ENCODE measurements at regions not wholly inside any gene's neighbourhood (a gene's known extent, or its start where the extent isn't known, plus 50 kb on each side); places are given as distances from the start of the nearest gene placed in this dataset.

DNA sequence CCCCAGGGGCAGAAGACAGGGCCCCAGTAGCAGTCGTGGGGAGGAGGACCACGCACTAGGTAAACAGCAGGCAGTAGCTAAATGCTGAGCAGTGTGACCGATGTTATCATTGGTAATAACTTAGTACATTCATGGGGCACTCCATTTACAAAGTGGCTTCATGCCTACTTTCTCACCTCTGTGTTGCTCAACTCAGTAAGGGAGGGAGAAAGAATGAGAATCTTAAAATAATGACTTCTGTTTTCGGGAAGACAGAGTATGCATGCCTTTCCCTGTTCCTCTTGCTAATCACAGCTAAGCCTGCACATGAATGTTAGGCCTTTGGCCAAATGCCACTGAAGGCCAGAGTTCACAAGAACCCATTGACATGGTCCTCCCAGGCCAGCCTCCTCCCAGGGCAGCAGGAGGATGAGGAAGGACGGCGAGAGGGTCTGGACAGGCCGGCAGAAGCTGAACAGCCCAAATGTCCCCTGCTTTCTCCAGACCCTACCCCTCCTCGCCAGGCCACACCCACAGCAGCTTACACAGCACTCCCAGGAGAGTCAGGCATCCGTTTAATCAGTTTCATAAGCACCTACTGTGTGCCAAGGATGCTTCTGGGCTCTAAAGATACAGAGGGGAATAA lies 183.4 kb downstream of the ANKRD60 start:
- intact Hi-C loops (cut with micrococcal nuclease): no loop called here
- no peak for DNase-seq
- TF ChIP-seq, protein P1, sequence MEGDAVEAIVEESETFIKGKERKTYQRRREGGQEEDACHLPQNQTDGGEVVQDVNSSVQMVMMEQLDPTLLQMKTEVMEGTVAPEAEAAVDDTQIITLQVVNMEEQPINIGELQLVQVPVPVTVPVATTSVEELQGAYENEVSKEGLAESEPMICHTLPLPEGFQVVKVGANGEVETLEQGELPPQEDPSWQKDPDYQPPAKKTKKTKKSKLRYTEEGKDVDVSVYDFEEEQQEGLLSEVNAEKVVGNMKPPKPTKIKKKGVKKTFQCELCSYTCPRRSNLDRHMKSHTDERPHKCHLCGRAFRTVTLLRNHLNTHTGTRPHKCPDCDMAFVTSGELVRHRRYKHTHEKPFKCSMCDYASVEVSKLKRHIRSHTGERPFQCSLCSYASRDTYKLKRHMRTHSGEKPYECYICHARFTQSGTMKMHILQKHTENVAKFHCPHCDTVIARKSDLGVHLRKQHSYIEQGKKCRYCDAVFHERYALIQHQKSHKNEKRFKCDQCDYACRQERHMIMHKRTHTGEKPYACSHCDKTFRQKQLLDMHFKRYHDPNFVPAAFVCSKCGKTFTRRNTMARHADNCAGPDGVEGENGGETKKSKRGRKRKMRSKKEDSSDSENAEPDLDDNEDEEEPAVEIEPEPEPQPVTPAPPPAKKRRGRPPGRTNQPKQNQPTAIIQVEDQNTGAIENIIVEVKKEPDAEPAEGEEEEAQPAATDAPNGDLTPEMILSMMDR (IDR thresholded peaks at IDR 0.05; ENCODE audit: borderline replicate concordance): no peak

DNA sequence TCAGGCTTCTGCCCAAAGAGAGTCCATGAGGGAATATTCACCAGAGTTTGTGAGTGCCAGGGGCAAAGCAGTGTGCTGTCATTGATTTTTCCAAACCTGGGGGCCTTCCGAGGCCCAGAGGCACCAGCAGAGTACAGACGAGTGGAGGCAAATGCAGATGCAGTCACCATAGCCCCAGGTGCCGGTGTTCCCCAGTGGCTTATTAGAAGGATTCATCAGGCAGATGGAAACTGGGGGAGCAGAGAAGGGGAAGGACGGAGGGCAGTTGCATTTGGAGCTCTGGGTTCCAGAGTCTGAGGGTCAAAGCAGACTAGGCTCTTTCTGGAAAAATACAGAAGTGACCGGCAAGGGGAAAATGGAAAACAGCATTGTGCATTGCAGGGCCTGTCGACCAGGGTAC lies 184.2 kb downstream of the ANKRD60 start:
- H3K36me3 ChIP-seq: no peaks in the 10 kb centered on the region
- TF ChIP-seq, protein P1 (IDR thresholded peaks at IDR 0.05; ENCODE audit: borderline replicate concordance): no peak
- no peak overlapping the region for H3K4me3 ChIP-seq
- H3K9me3 ChIP-seq (replicated peaks): no peaks in the 10 kb centered on the region
- H3K27ac ChIP-seq (replicated peaks): no peak overlapping the region
- peaks cover 16% of the 10 kb centered on the region for H3K27me3 ChIP-seq (ENCODE audit: low read depth)
- peaks cover 5% of the 10 kb centered on the region for H3K4me1 ChIP-seq
- no peak for DNase-seq
- intact Hi-C loops (cut with micrococcal nuclease): no loop called here

More for the DNA sequence above, 183.4 kb downstream of the ANKRD60 start:
- H3K27me3 ChIP-seq (ENCODE audit: low read depth): peaks cover 15% of the 10 kb centered on the region
- no peak overlapping the region for H3K27ac ChIP-seq (replicated peaks)
- no peaks in the 10 kb centered on the region for H3K36me3 ChIP-seq
- H3K9me3 ChIP-seq (replicated peaks): no peaks in the 10 kb centered on the region
- H3K4me1 ChIP-seq: peaks cover 5% of the 10 kb centered on the region
- no peak overlapping the region for H3K4me3 ChIP-seq

DNA sequence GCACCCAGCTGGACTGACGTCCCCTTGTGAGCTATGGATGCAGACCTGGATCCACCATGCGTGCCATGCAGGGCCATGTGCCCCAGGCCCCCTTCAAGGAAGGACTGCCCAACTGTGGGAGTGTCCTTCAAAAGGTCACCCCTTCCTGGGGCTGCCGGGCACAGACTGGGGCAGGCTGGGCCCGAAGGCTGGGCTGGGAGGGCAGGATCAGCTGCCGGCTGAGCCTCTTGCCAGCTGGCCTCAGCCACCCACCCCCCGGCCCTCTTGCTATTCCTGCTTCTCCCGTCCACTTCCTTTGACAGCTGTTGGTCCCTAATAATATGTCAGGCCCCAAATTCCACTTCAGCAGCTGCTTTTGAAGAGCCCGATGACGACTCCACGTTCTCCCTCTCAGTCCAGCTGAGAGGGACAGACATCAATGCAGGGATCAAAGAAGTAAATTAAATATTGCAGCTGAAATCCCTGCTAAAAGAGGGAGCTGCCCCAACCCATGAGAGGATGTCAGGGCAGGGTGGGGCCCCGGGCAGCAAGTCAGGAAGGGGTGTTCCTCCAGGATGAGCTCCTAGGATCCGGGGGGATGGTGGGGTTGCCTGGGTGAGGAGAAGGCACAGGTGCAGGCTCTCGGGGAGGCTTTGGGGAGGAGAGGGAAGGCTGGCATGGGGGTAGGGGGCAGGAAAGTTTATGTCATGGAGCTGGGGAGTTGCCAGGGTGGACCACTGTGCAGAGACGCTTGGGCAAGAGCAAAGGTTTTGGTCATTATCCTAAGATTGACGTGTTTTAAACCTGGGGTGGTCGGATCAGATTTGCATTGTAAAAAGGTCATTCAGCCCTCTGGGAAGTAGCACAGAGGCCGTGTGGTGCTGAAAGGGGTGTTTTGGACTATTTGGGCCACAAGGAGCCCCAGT lies 185.0 kb downstream of the ANKRD60 start:
- Histone ChIP-seq H3K27ac (replicated peaks) (no peak overlapping the region), H3K4me1 (peaks cover 5% of the 10 kb centered on the region), H3K9me3 (replicated peaks) (no peaks in the 10 kb centered on the region), H3K4me3 (no peak overlapping the region), H3K36me3 (no peaks in the 10 kb centered on the region), H3K27me3 (ENCODE audit: low read depth) (peaks cover 24% of the 10 kb centered on the region)
- intact Hi-C loops (cut with micrococcal nuclease): no loop called here
- TF ChIP-seq, protein P1 (IDR thresholded peaks at IDR 0.05; ENCODE audit: borderline replicate concordance): no peak
- DNase-seq: no peak

DNA sequence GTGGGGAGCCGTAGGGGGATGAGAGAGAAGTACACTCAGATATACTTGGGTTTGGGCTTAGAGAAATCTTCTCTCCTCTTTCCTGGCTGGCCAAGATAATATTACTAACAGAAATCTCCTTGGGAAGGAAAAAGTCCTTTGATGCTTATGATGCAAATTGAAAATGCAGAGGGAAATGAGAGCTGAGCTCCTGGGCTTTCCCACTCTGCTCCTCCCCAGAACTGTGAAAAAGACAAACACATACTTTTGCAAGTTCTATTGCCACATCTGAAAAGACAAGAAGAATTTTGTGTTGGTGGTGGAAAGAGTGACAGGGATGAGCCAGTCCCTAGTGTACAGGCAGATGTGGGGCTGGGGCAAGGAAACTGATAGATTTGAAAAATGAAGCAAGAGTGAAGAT lies 185.9 kb downstream of the ANKRD60 start:
- Histone ChIP-seq H3K27ac (replicated peaks) (no peak overlapping the region), H3K36me3 (no peaks in the 10 kb centered on the region), H3K4me3 (no peak overlapping the region), H3K27me3 (ENCODE audit: low read depth) (peaks cover 31% of the 10 kb centered on the region), H3K9me3 (replicated peaks) (no peaks in the 10 kb centered on the region), H3K4me1 (peaks cover 5% of the 10 kb centered on the region)
- intact Hi-C loops (cut with micrococcal nuclease): no loop called here
- no peak for DNase-seq
- TF ChIP-seq, protein P1 (IDR thresholded peaks at IDR 0.05; ENCODE audit: borderline replicate concordance): no peak

DNA sequence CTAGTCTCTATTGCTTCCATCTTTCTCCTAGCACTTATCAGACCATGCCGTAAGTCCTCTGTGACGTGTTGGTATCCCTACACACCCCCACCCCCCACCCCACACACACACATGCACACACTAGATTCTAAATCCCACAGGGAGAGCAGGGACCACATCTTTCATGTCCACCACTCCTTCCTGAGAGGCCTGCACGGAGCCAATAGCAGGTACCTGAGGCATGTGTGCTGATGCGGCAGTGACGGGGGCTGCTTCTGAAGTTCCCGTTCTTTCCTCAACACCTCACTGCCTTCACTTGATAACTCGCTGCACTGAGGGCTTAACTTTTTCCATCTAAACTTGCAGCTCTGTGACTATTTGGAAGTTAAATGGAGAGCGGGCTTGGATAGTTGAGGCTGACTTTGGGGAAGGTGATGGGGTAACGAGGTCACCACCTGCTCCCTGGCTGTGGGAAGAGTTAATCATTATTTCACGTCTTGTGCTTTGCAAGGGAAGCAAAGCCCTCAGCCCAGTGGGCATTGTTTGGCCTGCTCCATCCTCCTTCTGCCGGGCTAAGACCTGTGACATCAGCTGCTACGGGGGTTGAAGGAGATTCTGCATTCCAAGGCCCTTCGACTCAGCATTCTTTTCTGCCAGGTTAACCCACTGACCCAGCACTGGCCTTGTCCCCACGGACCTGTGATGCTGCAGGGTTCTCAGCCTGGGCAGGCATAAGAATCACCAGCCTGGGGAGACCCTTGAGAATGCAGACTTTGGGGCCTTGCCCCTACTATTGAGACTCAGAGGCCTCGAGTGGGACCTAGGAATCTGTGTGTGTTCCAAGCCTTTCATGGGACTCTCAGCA lies 187.8 kb downstream of the ANKRD60 start:
- Histone ChIP-seq H3K4me1 (peaks cover 5% of the 10 kb centered on the region), H3K27ac (replicated peaks) (no peak overlapping the region), H3K4me3 (no peak overlapping the region), H3K27me3 (ENCODE audit: low read depth) (peaks cover 39% of the 10 kb centered on the region), H3K36me3 (no peaks in the 10 kb centered on the region), H3K9me3 (replicated peaks) (no peaks in the 10 kb centered on the region)
- intact Hi-C loops (cut with micrococcal nuclease): no loop called here
- TF ChIP-seq, protein P1 (IDR thresholded peaks at IDR 0.05; ENCODE audit: borderline replicate concordance): no peak
- DNase-seq: no peak

All from left ventricle myocardium inferior (tissue), 1 donor.